Stimulated activated CD8-positive, alpha-beta memory T cell treated with anti-CD3 and anti-CD28 coated beads, Interleukin-4, amount 100 ng/mL, for 48 hours (primary cell): ENCODE measurements at regions not wholly inside any gene's neighbourhood (a gene's known extent, or its start where the extent isn't known, plus 50 kb on each side); places are given as distances from the start of the nearest gene placed in this dataset.
"Not testable (repeated sequence)": the region's sequence is repeated elsewhere in the genome, so short reads cannot be mapped to it uniquely, and the experiment has no call there.

Experiments
- DNase-seq: peaks from one replicate; pipeline ENCODE4 v3.0.0-alpha.2; 2020

DNA sequence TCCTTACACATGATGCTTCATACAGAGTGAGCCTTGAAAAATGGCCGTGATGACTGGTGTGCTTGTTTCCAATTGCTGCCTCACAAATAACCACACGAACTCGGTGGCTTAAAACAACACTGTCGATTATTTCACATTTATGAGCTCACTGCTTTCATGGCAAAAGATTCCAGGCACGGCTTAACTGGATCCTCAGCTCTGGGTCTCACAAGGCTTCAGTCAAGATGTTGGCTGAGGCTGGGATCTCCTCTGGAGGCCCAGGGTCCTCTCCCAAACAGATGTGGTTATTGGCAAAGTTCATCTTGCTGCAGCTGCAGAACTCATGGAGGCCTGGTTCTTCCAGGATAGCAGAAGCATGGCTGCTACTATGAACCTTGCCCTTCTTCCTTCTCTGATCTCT lies 144.6 kb downstream of the TFAP2C start:
- DNase-seq, result no peak

DNA sequence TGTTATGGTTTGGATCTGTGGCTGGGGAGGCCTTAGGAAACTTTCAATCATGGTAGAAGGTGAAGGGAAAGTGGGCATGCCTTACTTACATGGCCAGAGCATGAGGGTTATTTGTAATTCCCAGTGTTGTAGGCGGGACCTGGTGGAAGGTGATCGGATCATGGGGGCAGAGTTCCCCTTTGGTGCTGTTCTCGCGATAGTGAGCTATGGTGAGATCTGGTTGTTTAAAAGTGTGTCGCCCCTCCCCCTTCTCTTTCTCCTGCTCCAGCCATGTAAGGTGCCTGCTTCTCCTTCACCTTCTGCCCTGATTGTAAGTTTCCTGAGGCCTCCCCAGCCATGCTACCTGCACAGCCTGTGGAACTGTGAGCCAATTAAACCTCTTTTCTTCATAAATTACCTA lies 145.8 kb downstream of the TFAP2C start:
- DNase-seq, result no peak

DNA sequence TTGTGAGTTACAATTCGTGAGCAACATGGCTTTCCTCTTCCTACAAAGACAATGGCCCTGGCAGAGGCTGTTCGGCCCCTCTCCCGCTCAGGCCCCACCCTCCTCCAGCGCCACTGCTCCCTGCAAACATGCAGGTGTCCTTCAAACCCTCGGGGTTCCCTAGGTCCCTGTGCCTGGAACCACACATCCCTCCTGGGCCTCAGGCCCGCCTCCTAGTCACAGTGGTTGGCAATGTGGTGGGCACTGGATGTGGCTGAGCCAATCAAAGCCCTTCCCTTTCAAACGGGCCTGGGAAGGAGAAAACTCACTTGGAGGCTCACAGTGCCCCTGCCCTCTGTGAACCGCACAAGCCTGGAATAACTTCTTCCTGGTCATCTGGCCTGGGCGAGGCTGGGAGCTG lies 147.2 kb downstream of the TFAP2C start:
- DNase-seq, result no peak

DNA sequence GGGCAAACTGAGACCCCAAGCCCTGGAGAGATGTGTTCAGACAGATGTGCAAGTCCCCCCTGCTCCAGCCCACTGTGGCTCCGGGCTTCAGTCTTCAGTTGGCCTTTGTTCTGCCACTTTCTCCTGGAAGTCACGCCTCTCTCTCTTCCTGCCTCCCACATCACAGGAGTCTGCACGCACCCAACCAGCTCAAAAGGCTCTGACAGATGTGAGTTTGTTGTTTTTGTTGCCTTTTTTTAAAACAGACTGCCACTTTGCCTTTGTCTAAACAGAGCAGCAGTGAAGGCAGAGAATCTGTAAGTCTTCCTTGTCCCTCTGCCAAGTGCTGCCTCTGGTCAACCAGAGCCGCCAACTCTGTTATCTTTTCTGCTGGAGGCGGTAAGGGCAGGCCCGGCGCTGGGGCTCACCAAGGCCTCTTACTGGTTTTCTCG lies 149.7 kb downstream of the TFAP2C start:
- no peak for DNase-seq

DNA sequence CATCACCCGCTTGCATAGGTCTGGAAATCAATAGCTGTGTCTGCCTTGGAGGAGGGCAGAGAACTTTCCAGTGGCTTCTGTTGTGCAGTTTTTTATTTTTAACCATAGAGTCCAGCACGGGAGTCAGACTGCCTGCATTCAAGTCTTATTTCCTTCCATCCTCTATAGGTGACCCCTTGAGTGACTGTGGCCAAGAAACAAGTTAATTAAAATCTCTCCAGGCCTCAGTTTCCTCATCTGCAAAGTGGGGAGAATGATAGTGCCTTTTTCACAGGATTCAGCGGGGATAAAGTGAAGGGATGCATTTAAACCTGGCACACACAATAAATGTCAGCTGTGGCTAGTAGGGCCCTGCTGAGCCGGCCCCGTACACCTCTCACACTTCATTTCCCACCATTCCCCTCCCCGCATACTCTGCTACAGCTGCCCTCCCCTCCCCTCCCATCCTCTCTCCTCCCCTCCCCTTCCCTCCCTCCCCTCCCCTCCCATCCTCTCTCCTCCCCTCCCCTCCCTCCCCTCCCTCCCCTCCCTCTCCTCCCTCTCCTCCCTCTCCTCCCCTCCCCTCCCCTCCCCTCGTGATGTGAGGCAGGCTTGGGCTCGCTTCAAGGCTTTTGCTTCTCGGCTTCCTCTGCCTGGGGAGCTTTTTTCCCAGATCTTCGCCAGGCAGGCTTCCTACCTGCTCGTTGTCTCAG lies 150.5 kb downstream of the TFAP2C start:
- DNase-seq, result no peak

DNA sequence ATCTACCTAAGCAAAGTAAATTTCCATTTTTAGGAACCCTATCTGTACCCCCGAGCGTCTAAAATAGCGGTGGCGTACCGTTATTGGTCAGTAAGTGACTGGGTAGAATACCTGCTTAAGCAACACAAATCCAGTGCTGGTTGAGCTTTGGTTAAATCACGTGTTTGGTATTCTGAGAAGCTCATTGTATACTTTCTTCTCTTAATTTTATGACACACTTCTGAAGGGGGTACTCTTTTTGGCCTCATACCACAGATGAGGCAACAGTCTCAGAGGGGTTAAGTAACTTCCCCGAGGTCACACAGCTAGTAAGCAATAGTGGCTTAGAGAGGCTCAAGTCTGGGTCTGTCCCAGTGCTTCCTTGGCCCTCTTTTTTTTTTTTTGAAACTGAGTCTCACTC lies 151.2 kb downstream of the TFAP2C start:
- DNase-seq, result no peak

DNA sequence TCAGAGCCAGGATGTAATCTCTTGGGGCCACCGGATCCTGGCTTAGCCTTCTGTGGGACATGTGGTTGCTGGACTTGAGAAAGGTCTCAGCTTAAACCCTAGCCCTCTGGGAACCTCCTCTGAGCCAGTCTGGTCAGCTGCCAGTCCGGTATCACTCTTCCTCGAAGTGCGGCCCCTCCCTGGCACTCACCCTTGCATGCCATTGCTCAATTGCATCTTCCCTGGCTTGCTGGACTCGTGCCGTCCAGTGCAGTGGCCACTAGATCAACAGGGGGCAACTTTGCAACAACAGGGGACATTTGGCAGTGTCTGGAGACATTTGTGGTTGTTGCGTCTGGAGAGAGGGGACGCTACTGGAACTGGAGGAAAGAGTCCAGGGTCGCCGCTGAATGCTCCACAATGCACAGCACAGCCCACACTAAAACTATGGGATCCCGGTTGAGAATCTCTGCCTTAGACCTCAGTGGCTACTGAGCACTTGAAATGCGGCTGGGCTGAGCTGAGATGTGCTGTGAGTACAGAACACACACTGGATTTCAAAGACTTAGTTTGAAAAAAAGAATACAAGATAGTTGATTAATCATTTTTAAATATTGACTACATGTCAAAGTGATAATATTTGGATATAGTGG lies 152.1 kb downstream of the TFAP2C start:
- no peak for DNase-seq

DNA sequence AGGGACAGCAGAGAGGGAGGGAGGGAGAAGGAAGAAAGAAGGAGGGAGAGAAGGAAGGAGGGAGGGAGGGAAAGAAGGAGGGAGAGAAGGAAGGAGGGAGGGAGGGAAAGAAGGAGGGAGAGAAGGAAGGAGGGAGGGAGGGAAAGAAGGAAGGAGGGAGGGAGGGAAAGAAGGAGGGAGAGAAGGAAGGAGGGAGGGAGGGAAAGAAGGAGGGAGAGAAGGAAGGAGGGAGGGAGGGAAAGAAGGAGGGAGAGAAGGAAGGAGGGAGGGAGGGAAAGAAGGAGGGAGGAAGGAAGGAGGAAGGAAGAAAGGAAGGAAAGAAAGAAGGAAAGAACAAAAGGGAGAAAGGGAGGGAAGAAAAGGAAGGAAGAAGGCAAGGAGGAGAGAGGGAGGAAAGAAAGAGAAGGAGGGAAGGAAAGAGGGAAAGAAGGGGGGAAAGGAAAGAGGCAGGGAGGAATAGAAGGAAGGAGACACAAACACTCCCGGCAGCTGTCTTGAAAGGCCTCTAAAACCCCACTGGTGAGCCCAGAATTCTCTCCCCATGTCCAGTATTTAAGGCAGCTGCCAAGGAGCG lies 153.0 kb downstream of the TFAP2C start:
- DNase-seq, result not testable (repeated sequence)

DNA sequence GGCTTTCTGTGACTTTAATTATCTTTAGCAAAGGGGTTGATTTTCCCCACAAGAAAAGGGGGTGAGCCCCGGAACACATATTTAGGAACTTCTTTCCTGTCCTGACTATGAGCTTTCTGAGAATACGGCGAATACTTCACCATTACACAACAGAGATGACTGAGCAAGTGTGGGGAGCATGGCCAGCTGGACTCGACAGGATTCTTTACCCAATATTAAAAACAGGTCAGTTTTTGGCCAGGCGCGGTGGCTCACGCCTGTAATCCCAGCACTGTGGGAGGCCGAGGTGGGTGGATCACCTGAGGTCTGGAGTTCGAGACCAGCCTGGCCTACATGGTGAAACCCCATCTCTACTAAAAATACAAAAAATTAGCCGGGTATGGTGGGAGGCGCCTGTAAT lies 153.7 kb downstream of the TFAP2C start:
- not testable (repeated sequence) for DNase-seq

DNA sequence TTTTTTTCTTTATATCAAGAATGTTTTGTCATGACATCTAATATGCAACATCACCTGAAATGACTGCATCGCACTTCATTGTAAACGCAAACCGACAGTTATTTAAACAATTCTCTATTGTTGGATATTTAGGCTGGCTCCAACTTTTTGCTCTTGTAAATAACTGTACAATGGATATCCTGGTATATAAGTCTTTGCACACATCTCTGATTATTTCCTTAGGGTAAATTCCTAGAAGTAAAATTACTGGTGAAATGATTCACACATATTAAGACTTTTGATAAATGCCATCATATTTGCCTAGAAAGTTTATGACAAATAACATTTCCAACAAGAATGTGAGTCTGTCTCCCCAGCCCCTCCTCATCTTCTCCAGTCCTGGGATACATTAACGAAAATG lies 154.7 kb downstream of the TFAP2C start:
- no peak for DNase-seq

DNA sequence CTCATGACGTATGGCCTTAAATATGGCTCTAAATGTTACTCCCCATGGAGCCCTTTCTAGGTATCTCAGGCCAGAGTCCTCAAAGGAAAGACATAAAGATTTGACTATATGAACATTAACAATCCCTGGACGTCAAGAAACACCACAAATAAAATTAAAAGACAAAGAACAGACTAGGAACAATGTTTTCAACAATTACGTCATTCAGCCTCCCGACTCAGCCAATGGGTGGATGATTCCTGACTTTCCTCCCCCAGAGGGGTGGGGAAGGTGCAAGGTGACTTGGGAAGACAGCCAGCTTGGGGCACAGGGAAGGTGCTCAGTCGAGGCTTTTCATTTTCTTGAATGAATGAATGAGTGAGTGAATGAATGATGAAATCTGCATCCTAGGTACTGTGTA lies 157.4 kb downstream of the TFAP2C start:
- no peak for DNase-seq

DNA sequence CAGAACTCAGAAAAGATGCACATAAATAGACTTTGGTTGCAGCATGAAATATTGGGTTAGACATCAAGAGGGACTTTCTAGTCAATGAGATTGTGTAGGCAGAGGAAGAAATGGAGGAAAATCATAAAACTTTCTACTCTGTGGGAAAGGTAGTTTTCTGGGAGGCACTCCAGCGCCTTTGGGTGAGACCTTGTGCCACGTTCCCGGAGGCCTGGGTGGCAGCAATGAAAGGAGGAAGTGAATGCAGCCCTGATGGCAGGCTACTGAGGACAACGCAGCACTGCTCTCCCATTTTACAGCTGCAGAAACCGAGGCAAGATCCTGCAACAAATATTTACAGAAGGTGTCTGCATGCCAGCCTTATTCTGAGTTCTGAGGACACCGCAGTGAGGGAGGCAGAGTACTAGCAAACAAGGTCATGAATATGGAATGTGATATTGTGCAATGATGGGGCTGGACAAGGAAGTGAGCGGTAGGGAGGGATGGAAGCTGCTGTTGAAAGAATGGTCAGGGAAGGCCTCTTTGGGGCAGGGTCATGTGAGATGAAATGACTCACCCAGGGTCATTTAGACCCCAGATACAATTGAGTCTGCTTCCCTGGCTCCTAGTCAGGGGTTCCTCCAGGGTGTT lies 159.1 kb downstream of the TFAP2C start:
- no peak for DNase-seq

DNA sequence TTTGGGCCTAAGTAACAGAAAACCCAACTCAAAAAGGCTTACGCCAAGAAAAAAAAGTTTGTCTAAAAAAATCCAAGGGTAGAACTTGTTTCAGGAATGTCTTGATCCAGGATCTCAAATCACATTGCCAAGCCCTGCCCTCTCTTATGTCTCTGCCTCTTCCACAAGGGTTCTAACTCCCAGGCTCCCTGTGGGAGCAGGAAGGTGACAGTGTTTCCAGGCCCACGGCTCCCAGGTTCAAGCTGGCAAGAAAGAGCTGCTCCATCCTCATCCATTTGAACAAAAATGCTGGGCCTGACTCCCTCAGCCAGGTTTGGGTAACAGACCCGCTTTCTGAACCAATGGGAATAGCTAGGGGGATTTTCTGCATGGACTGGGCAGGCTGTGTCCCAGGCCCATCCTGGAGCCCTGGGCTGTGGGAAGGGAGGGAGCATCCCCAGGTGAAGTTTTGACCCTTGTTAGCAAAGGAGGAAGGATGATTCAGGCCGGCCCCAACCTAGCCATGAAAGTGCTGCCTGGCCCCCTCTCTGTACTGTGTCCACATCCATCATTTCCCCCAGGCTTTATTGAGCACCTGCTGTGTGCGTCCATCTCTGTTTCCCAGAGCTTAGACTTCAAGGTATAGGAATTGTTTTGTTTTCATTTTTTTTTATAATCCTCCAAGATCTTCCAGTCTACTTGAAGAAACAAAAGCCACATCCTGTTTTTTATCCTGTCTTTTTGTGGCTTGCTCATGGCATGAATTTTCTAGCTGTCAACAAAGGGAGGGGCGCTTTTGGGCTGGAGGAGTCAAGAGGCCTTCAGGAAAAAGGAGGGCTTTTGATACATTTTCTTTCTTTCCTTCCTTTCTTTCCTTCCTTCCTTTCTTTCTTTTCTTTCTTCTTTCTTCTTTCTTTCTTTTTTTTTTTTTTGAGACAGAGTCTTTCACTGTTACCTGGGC lies 159.8 kb downstream of the TFAP2C start:
- no peak for DNase-seq

DNA sequence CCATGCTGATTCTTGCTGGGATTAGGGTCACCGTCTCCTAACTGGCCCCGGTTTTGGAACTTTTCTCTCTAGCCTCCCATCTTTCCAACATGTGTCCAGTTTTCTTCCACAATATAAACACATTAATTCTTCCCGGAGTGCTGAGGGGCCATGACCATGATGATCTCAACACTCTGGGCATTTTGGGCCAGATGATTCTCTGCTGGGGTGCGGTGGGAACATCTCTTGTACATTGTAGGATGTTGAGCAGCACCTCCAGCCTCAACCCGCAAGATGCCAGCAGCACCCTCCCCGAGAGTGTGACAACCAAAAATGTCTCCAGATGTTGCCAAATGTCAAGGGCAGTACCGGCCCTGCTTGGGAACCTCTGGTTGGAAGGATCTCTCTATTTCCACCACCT lies 164.8 kb downstream of the TFAP2C start:
- DNase-seq, result no peak

DNA sequence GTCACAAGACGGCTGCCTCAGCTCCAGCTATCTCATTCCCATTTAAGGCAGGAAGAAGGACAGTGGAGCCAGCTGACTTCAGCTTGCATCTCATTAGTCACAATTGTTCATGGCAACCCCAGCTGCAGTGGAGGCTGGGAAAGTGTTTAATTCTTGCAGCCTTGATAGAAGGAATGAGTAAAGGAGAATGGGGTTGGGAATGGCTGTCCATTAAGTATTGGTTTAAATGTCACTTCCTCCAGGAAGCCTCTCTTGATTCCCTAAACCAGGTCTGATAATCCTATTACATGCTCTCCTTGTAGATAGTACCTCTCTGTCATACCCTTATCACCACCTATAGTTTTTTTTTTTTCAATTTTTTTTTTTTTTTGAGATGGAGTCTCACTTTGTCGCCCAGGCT lies 166.4 kb downstream of the TFAP2C start:
- no peak for DNase-seq

DNA sequence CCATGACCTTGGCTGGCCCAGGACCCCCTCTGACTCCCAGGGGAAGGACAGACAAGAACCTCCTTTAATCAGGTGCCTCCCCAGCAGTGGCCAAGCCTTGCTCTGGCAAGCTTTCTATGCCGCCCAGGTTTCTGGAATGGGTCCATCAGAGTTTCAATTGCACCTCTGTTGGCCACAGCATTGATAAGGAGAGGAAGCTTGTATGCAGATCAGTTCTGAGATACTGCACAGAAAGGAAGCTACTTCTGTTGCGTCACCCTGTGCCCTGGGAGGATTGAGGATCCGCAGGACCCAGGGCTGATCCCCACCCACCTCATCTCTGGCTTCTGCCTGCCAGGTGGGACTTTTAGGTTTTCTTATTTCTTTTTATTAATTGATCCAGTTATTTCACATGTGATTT lies 167.2 kb downstream of the TFAP2C start:
- no peak for DNase-seq

DNA sequence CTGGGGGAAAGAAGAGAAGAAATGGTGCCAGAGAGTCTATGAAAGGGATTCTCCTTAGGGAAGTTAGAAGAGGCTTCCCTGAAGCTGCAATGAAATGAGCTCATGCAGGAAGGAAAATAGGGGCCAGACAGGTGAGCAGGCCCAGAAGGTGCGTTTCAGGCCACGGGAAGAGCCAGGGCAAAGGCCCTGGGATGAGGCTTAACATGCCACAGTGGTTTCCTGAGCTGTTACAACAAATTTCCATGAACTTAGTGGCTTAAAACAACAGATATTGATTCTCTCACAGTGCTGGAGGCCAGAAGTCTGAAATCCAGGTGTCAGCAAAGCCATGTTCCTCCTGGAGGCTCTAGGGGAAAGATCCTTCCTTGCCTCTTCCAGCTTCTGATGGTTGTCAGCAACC lies 167.9 kb downstream of the TFAP2C start:
- no peak for DNase-seq

DNA sequence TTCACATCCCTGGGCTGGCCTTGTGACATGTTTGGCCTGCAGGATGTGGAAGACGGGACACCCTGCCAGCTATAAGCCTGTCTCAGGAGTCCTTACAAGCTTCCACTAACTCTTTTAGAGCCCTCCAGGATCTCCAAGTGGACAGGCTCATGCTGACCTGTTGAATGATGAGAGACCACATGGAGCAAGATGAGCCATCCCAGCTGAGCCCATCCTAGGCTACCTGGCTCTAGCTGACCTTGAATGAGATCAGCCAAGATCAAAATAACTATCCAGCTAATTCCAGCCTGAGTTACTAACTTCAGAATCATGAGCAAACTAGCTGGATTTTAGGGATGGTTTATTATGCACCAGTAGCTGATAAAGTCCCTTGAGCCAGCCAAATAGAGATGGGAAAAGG lies 169.5 kb downstream of the TFAP2C start:
- DNase-seq, result no peak

DNA sequence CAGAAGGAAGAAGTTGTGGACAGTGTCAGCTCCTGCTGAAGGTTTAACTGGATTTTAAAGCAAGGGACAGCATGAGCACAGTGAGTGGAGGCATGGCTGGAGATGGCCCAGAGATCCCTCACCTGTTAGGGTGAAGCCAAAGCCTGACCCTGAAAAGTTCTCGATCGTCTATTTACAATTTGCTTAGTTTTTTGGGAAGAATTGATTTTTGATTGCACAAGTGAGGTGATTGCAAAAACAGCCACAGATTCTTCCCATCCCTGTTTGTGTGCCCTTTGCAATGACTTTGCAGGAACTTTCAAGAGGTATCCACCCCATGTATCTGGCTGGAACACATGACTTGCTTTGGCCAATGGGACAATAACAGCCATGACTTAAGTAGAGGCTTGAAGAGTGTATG lies 170.1 kb downstream of the TFAP2C start:
- no peak for DNase-seq

DNA sequence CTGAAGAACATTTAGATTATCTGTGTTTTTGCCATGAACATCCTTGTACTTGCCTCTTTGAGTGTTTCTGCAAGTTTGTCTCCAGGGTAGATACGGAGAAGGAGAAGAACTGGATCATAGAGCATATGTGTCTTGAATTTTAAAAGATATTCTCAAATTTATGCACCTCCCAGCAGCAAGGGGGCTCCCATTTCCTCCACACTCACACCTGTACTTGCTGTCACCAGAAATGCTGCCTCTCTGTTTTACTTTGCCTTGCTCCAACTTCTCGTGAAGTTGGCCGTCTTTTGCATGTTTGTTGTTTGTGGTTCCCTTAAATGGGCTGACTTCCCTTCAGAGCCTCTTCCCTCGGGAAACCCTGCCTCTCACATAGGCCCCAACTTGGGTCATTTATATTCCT lies 171.0 kb downstream of the TFAP2C start:
- DNase-seq, result no peak

DNA sequence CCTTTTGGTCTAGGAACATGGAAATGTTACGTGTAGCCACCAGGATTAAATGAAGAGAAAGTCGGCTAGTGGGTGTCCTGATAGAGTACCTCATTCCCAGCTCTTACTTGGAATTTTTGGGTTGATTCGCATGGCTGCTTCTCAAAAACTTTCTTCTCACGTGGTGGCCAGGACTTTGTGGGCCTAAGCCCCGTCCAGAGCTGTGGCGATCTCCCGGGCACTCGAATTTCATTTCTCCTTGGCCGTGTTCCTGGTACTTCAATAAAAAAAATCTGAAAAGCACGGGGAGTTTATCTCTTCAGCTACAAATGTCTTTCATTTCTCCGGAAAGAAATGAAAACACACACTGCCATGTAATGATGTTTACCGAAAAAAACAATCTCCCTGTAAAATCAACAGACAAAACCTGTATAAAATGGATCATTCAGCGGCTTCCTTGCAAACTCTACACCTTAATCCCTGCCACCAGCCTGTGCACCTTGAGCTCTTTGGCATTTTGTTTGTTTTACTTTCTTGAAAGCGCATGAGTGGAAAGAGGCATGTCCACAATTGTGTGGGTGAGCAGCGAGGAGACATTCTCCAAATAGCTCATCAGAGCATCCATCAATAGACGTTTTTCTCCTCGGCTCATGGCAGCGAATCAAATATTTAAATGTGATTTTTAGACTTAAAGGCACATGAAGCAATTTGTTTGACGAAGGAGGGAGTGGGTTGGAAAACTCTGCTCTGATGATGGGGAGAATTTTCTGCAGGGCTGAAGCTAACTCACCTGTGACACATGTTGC lies 173.1 kb downstream of the TFAP2C start:
- DNase-seq, result no peak

DNA sequence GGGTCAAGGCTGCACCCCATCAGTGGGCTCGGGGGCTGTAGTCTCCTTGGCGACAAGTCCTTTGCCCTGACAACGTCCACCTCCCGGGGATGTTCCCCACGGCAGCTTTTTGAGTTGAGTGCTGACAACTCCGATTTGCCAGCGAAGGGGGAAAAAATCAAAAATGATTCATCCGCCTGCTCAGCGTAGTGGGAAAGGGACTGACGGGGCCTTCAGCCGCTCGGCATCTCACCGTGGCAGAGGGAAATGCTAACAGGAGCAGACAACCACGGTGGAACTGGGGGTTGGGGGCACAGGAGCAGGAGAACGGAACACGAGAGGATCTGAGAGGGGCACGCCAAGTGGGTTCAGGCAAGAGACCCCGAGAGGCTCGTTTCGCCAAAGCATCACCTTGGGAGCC lies 173.7 kb downstream of the TFAP2C start:
- DNase-seq, result no peak
